Neural progenitor cell (in vitro differentiated cells): ENCODE measurements at regions not wholly inside any gene's neighbourhood (a gene's known extent, or its start where the extent isn't known, plus 50 kb on each side); places are given as distances from the start of the nearest gene placed in this dataset.

Experiments used
- EZH2 ChIP-seq: fragments of 200-600 bp; sonication (generic); IDR thresholded peaks from 2 replicates; pipeline ENCODE4 v1.6.1; 2017; ENCODE audit warnings: antibody characterized with exemption, mild to moderate bottlenecking, moderate library complexity
- EZH2phosphoT487 ChIP-seq: fragments of 200-600 bp; sonication (generic); IDR thresholded peaks from 2 replicates; pipeline ENCODE4 v1.6.1; 2017; ENCODE audit warnings: antibody characterized with exemption
- TF ChIP-seq, protein P1 (sequence below): fragments of 200-600 bp; sonication (generic); IDR thresholded peaks from 2 replicates; pipeline ENCODE4 v1.5.1; 2017; ENCODE audit warnings: antibody characterized with exemption, mild to moderate bottlenecking

DNA sequence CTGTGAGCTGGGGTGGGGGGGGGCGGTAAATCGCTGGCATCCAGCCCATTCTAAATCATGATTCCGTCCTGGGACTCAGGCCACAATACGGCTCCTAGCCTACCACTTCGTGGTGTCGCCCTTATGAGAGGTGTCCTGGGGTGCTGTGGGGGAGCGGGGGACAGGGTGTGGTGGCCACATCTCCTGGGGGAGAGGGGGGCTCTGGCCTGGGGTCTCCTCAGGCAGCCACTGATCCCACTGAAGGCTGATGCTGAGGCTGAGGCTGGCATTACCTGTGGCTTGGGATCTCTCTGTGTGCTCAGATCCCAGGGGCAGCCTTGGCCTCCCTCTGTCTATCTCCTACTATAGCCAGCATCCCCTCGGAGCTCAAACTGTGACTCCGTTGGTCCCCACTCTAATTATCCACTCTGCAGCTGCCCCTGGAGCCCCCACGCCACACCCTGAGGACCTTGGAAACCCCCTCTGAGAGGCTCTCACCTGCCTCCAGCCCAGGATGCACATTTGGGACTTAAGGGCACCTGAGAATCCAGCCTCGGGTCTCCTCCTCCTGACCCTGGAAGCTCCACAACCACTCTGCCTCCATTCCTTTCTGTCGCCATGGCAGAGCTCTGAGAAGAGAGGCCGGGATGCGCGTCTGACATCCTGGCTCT lies 249.3 kb upstream of the TCERG1L start:
- TF ChIP-seq, protein P1, sequence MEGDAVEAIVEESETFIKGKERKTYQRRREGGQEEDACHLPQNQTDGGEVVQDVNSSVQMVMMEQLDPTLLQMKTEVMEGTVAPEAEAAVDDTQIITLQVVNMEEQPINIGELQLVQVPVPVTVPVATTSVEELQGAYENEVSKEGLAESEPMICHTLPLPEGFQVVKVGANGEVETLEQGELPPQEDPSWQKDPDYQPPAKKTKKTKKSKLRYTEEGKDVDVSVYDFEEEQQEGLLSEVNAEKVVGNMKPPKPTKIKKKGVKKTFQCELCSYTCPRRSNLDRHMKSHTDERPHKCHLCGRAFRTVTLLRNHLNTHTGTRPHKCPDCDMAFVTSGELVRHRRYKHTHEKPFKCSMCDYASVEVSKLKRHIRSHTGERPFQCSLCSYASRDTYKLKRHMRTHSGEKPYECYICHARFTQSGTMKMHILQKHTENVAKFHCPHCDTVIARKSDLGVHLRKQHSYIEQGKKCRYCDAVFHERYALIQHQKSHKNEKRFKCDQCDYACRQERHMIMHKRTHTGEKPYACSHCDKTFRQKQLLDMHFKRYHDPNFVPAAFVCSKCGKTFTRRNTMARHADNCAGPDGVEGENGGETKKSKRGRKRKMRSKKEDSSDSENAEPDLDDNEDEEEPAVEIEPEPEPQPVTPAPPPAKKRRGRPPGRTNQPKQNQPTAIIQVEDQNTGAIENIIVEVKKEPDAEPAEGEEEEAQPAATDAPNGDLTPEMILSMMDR = no peak
- TF ChIP-seq EZH2 (no peak), EZH2phosphoT487 (no peak)
